HCT116 (cell line): ENCODE measurements at regions not wholly inside any gene's neighbourhood (a gene's known extent, or its start where the extent isn't known, plus 50 kb on each side); places are given as distances from the start of the nearest gene placed in this dataset.

Experiments
- ATAC-seq: fragments of 200-7000 bp; cut with Tn5 transposase; 2 replicates; pipeline ENCODE4 v1.9.1; 2020; ENCODE audit warnings: mild to moderate bottlenecking, moderate library complexity
- BruUV-seq: library from RNA; stranded (reverse); fragments of 400-500 nt; replicated peaks from 2 replicates; lab custom pipeline; 2021; lab: Mats Ljungman, UMichigan
- CTCF ChIA-PET: fragments of 300-600 bp; sonication (Branson Sonifier 250); formaldehyde crosslinking; loops from one replicate; lab custom pipeline; 2021; ENCODE audit warnings: antibody characterized with exemption; lab: Charles Lee
- POLR2A ChIA-PET: fragments of 300-600, 350-600 bp; sonication (Branson Sonifier 250); formaldehyde crosslinking; loops from one replicate; lab custom pipeline; 2021; ENCODE audit warnings: antibody characterized with exemption; lab: Charles Lee
- RAD21 ChIA-PET, 2 experiments: fragments of 300-600 bp; sonication (Branson Sonifier 250); formaldehyde crosslinking; loops; one replicate each; lab custom pipeline; 2023; ENCODE audit warnings: low total read pairs in 2 of 2; ENCODE audit not compliant: uncharacterized antibody in 2 of 2, unreplicated experiment in 2 of 2, low non-redundant PET in 1 of 2; lab: Charles Lee
- DNase-seq: peaks from one replicate; pipeline ENCODE4 v3.0.0-alpha.2; 2010; ENCODE audit warnings: low read depth, low spot score
- H2AFZ ChIP-seq: fragments of 200-600 bp; shearing (Covaris generic), sonication (generic); 2 replicates; pipeline ENCODE4 v1.6.1; 2017; ENCODE audit warnings: low read depth, mixed run types, mixed read lengths, antibody characterized with exemption, low read length; ENCODE audit not compliant: poor library complexity, severe bottlenecking
- H3K27ac ChIP-seq: 2 replicates; pipeline ENCODE4 v1.5.1; 2012; ENCODE audit warnings: low read depth, low read length
- H3K27me3 ChIP-seq: fragments of 200-600 bp; sonication (generic); 2 replicates; pipeline ENCODE4 v1.6.1; 2016; ENCODE audit warnings: mixed run types, low read length, mixed read lengths; ENCODE audit not compliant: insufficient read depth
- H3K36me3 ChIP-seq, 2 experiments: fragments of 200-500 bp in 1 of 2; fragments of 200-600 bp in 1 of 2; sonication (Bioruptor generic) in 1 of 2; sonication (generic) in 1 of 2; 2 replicates each; pipeline versions ENCODE4 v1.5.1 to v1.6.1; 2014 to 2016; ENCODE audit warnings: low read length in 2 of 2, inconsistent platforms in 1 of 2, mixed read lengths in 1 of 2, mixed run types in 1 of 2; ENCODE audit not compliant: insufficient read depth in 2 of 2, control insufficient read depth in 1 of 2
- H3K4me1 ChIP-seq, 2 experiments: fragments of 200-600 bp in 1 of 2; sonication (generic) in 1 of 2; 2 replicates each; pipeline versions ENCODE4 v1.5.1 to v1.6.1; 2012 to 2017; ENCODE audit warnings: low read length in 2 of 2, inconsistent platforms in 1 of 2, mild to moderate bottlenecking in 1 of 2, mixed read lengths in 1 of 2, mixed run types in 1 of 2, moderate library complexity in 1 of 2; ENCODE audit not compliant: insufficient read depth in 2 of 2, control insufficient read depth in 1 of 2
- H3K4me2 ChIP-seq: fragments of 200-600 bp; sonication (generic); 2 replicates; pipeline ENCODE4 v1.6.1; 2017; ENCODE audit warnings: mixed run types, low read length, mixed read lengths
- H3K4me3 ChIP-seq, 2 experiments: fragments of 200-600 bp in 1 of 2; sonication (generic) in 1 of 2; replicated peaks in 1 of 2; 2 replicates each; pipeline ENCODE4 v1.5.1; 2011 to 2016; ENCODE audit warnings: low read length in 2 of 2, control low read depth in 1 of 2, low read depth in 1 of 2, mild to moderate bottlenecking in 1 of 2, mixed read lengths in 1 of 2, mixed run types in 1 of 2
- H3K79me2 ChIP-seq: fragments of 200-600 bp; sonication (generic); 2 replicates; pipeline ENCODE4 v1.6.1; 2017; ENCODE audit warnings: mild to moderate bottlenecking, mixed run types, low read length, moderate library complexity, mixed read lengths; ENCODE audit not compliant: insufficient read depth
- H3K9ac ChIP-seq: fragments of 200-600 bp; sonication (generic); 2 replicates; pipeline ENCODE4 v1.6.1; 2016; ENCODE audit warnings: low read length, mixed read lengths
- H3K9me2 ChIP-seq: fragments of 200-600 bp; sonication (generic), shearing (Covaris generic); 2 replicates; pipeline ENCODE4 v1.6.1; 2017; ENCODE audit warnings: mixed run types, mild to moderate bottlenecking, moderate library complexity; ENCODE audit not compliant: insufficient read depth
- H3K9me3 ChIP-seq, 2 experiments: fragments of 200-500 bp in 1 of 2; fragments of 200-600 bp in 1 of 2; sonication (Bioruptor generic) in 1 of 2; sonication (generic) in 1 of 2; 2 replicates each; pipeline ENCODE4 v1.6.1; 2014 to 2017; ENCODE audit warnings: low read length in 2 of 2, mixed read lengths in 2 of 2, inconsistent platforms in 1 of 2, low read depth in 1 of 2, mild to moderate bottlenecking in 1 of 2, mixed run types in 1 of 2, moderate library complexity in 1 of 2; ENCODE audit not compliant: control insufficient read depth in 1 of 2, insufficient read depth in 1 of 2
- H4K20me1 ChIP-seq: fragments of 200-600 bp; sonication (generic), shearing (Covaris generic); 2 replicates; pipeline ENCODE4 v1.6.1; 2017; ENCODE audit warnings: mixed run types, mild to moderate bottlenecking, moderate library complexity; ENCODE audit not compliant: insufficient read depth
- CEBPB ChIP-seq: IDR thresholded peaks from 2 replicates; pipeline ENCODE4 v1.6.1; 2012; ENCODE audit warnings: low read depth
- FOSL1 ChIP-seq: IDR thresholded peaks from 2 replicates; pipeline ENCODE4 v1.6.1; 2012; ENCODE audit warnings: low read depth
- JUND ChIP-seq: IDR thresholded peaks from 2 replicates; pipeline ENCODE4 v1.6.1; 2012
- POLR2A ChIP-seq: IDR thresholded peaks from 2 replicates; pipeline ENCODE4 v1.7.0; 2011; ENCODE audit warnings: borderline replicate concordance; ENCODE audit not compliant: insufficient read depth, insufficient read length; ENCODE audit errors: extremely low read depth
- SP1 ChIP-seq: IDR thresholded peaks from 2 replicates; pipeline ENCODE4 v1.6.1; 2012; ENCODE audit warnings: low read depth
- SRF ChIP-seq: IDR thresholded peaks from 2 replicates; pipeline ENCODE4 v1.6.1; 2012; ENCODE audit warnings: low read depth
- intact Hi-C: fragments of 100-400 bp; cut with micrococcal nuclease; formaldehyde crosslinking; loops from 2 replicates; pipeline ENCODE4 v1.10.0; 2022
- TF ChIP-seq, protein P1 (sequence below): IDR thresholded peaks from 2 replicates; pipeline ENCODE4 v1.6.1; 2012

- DNase-seq (no peak), ATAC-seq (no peak)
- no peaks in the 10 kb centered on the region for H3K4me1 ChIP-seq
- intact Hi-C loops, result no loop called here
- no peaks in the 10 kb centered on the region for H4K20me1 ChIP-seq
- H3K9me2 ChIP-seq, result no peaks in the 10 kb centered on the region
- CTCF ChIA-PET, result no interaction called here
- POLR2A ChIA-PET, result no interaction called here
- H2AFZ ChIP-seq, result no peak overlapping the region
- H3K9me3 ChIP-seq, result no peaks in the 10 kb centered on the region
- no peaks in the 10 kb centered on the region for H3K27me3 ChIP-seq
- RAD21 ChIA-PET, result no interaction called here
- no peaks in the 10 kb centered on the region for H3K36me3 ChIP-seq
- H3K79me2 ChIP-seq, result no peaks in the 10 kb centered on the region
- H3K27ac ChIP-seq, result no peak overlapping the region
- no peak overlapping the region for H3K4me3 ChIP-seq
- no TSS peak for BruUV-seq
- no peak overlapping the region for H3K9ac ChIP-seq
- TF ChIP-seq SP1, result no peak
- no peak for TF ChIP-seq FOSL1
- no peak overlapping the region for H3K4me2 ChIP-seq
Observed at GRCh38 chr6:25038999-25039398, 103.2 kb upstream of the RIPOR2 start.

GRCh38 chr6:25041485-25042035, 105.8 kb upstream of the RIPOR2 start:
- no peaks in the 10 kb centered on the region for H3K9me2 ChIP-seq
- H3K4me2 ChIP-seq, result no peak overlapping the region
- H3K79me2 ChIP-seq, result no peaks in the 10 kb centered on the region
- H3K9ac ChIP-seq, result no peak overlapping the region
- H3K27ac ChIP-seq, result no peak overlapping the region
- RAD21 ChIA-PET, result no interaction called here
- BruUV-seq, result no TSS peak
- DNase-seq (no peak), ATAC-seq (no peak)
- H3K27me3 ChIP-seq, result no peaks in the 10 kb centered on the region
- intact Hi-C loops, result no loop called here
- H3K4me3 ChIP-seq, result no peak overlapping the region
- TF ChIP-seq POLR2A, result no peak
- no peak for TF ChIP-seq SRF
- no peak for TF ChIP-seq JUND
- TF ChIP-seq, protein P1, sequence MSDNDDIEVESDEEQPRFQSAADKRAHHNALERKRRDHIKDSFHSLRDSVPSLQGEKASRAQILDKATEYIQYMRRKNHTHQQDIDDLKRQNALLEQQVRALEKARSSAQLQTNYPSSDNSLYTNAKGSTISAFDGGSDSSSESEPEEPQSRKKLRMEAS, result no peak
- TF ChIP-seq CEBPB, result no peak
- no peak overlapping the region for H2AFZ ChIP-seq
- no peaks in the 10 kb centered on the region for H3K36me3 ChIP-seq
- POLR2A ChIA-PET, result no interaction called here
- CTCF ChIA-PET, result no interaction called here
- no peaks in the 10 kb centered on the region for H3K9me3 ChIP-seq
- H3K4me1 ChIP-seq, result no peaks in the 10 kb centered on the region
- H4K20me1 ChIP-seq, result no peaks in the 10 kb centered on the region
